SK-N-SH (cell line): ENCODE measurements at regions not wholly inside any gene's neighbourhood (a gene's known extent, or its start where the extent isn't known, plus 50 kb on each side); places are given as distances from the start of the nearest gene placed in this dataset.

Experiments used
- ELF1 ChIP-seq: IDR thresholded peaks from 2 replicates; pipeline ENCODE4 v1.4.0; 2012
- MAX ChIP-seq: IDR thresholded peaks from 2 replicates; pipeline ENCODE4 v1.4.0; 2012; ENCODE audit warnings: low read depth
- TAF1 ChIP-seq: IDR thresholded peaks from 2 replicates; pipeline ENCODE4 v1.6.1; 2012; ENCODE audit warnings: low read depth, mild to moderate bottlenecking, low read length, moderate library complexity, borderline replicate concordance

- TF ChIP-seq TAF1: no peak
- TF ChIP-seq MAX: no peak
- TF ChIP-seq ELF1: no peak
Observed at GRCh38 chr17:68701046-68701445, 99.9 kb upstream of the FAM20A start.
